DMS153 treated with DMSO at 0.1 percent for 48 hours (cell line): ENCODE measurements at regions not wholly inside any gene's neighbourhood (a gene's known extent, or its start where the extent isn't known, plus 50 kb on each side); places are given as distances from the start of the nearest gene placed in this dataset.
"Not testable (repeated sequence)": the region's sequence is repeated elsewhere in the genome, so short reads cannot be mapped to it uniquely, and the experiment has no call there.

Experiments used
- DNase-seq: peaks from one replicate; lab custom pipeline; 2025; ENCODE audit not compliant: unreplicated experiment; lab: John Stamatoyannopoulos, UW

DNA sequence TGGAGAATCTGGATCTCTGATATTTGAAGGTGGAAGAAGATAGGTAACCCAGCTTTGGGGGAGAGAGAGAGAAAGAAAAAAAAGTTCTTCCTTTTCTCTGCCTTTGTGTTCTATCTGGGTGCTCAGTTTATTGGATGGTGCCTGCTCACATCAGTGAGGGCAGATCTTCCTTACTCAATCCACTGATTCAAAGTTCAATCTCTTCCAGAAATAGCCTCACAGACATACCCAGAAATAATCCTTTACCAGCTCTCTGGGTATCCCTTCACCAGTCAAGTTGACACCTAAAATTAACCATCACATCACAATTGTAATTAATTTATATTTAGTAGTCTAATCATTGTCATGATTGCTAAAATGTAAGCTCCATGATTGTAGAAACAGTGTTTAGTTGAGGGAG is 189.1 kb downstream of the EPM2A start:
- DNase-seq, result no peak

DNA sequence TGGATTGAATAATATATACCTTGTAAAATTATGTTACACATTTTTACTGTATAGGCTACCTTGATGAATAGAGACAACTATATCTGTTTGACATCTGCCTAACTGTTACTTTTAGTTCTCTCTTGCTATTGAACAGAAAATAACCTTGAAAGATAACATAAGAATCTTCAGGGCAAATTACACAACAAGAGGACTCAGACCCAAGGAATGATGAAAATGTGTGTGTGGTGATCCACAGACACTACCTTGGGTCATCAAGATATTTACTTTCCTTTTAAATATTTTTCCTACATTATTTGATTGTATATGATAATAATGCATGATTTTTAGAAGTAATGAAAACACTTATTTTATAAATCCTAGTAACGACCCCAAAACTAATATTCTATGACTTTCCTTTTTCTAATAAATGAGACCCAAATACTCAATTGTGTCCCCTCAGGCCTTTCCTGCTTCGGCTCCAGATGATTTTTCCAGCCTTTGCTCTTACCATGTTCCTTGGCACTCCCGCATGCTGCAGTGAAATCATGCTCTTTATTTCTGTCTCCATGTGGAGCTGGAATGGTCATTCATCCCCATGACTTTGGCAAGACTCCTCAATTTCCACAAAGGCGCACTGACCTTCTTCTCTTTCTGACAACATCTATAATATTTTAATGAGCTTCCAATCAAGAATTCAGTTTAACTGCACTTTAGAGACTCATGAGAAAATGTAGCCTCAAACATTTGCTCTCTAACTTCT is 187.6 kb downstream of the EPM2A start:
- DNase-seq, result no peak

DNA sequence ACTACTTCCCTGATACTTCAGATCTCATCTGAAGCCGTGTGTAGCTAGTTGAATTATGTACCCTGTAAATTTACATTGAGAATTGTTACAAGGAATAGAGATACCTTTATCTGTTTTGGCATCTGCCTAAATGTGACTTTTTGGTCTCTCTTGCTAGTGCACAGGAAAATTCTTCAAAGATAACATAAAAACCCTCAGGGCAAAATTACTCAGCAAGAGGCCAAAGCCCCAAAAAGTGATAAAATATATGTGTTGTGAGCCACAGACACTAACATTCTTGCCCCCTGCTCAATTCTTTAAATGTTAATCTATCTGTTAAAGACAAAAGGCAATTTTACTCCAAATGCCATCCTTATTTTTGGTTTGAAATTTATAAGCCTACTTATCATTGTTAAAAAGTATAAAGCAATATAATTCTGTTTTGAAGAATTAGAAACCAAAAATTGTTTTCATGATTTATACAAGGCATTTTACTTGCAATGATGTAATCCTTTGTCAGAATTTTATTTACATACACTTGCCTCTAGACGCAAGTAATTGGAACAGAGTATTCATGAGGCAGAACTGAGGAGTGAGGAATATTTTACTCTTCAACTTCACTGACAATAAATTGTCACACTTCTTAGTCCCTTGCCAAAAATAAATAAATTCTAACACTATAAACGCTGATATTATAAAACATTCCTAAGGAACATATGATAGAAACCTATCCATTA is 186.2 kb downstream of the EPM2A start:
- DNase-seq, result no peak

DNA sequence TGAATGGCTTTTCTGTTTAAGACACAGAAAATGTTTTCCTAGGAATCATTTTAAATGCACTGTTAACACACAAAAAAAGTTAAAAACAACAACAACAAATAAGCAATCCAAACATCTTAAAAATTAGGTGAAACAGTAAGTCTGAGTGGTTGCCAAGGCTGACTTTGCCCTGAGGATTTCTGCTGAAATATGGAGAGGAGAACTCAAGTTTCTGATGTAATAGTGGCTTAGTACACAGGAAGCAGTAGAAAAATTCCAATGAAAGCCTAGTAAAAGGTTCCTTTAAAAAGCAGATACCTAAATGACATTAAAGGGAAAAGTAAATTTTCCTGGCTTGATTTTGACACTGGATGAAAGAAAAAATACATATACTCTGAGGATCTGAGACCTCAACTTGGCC is 184.2 kb downstream of the EPM2A start:
- no peak for DNase-seq

DNA sequence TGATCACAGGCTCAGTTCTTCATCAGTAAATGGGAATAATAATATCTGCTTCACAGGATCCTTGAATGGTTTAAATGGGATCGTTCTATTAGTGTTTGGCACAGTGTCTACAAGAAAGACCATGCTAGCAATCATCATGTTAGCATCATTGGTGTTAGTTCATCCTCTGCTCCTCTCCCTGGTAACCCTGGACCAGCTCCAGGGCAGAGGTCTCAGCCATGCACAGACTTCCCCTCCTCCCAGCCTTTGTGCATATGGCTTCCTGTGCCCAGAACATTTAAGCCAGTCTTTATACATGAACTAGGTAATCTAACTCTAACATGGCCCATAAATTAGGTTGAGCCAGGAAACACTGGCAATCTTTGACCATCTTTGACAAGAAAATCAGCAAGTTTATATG is 180.2 kb downstream of the EPM2A start:
- no peak for DNase-seq

DNA sequence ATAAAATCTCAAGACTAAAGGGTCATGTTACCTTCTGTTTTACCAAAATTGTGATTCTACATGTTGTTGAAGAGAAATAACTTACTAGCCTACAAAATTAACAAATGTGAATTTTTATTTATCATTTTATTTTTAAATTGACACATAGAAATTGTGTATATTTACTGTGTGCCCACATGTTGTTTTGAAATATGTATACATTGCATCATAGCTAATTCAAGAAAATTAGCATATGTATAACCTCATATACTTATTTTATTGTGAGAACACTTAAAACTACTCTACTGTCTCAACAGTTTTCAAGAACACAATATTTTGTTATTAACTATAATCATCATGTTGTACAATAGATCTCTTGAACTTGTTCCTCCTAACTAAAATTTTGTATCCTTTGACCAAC is 177.8 kb downstream of the EPM2A start:
- no peak for DNase-seq

DNA sequence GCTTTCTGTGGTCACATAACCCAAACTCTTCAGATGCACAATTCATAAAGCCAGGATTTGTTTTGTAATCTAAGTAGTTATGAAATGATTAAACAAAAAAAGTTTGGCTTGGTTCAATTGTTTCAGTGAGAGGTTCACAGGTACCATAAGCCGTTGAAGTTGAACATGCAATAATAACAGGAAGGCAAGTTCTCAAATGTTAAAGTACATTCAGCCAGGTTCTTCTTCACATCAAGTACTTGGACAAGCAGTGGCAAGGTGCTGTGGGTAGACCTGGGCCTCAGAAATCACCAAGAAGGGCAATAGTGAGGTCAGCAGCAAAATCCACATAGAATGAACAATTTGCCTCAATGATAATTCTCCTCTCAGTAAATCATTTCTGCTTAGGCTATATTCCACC is 175.5 kb downstream of the EPM2A start:
- DNase-seq, result no peak

DNA sequence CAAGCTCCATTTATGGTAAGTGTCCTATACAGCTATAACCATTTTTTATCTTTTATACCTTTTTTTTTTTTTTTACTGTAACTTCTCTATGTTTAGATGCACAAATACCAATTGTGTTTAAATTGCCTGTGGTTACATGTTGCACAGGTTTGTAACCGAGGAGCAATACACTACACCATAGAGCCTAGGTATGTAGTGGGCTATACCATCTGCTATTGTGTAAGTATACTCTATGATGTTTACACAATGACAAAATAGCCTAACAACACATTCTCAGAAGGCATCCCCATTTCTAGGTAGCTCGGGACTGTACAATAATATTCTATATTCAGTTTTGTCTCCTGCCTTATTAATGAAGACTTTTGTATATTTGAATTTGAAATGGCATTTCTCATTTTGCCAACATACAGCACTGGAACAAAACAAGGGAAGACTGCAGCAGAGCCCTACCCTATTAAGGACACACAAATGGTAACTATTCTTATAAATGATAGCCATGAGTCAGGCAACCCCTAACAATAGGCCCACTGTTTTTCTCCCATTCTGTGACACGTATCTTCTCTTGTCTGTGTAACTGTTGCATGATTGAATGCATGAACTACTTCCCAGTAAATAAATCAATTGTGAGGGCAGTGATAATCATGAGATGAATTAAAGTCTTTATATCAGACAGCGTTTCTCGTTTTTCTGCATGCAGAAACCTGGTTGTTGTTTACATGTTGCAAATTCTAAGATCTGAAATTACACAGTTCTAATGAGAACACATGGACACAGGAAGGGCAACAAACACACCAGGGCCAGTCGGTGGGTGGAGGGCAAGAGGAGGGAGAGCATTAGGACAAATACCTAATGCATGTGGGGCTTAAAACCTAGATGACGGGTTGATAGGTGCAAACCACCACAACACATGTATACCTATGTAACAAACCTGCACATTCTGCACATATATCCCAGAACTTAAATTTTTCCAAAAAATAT is 173.9 kb downstream of the EPM2A start:
- no peak for DNase-seq

DNA sequence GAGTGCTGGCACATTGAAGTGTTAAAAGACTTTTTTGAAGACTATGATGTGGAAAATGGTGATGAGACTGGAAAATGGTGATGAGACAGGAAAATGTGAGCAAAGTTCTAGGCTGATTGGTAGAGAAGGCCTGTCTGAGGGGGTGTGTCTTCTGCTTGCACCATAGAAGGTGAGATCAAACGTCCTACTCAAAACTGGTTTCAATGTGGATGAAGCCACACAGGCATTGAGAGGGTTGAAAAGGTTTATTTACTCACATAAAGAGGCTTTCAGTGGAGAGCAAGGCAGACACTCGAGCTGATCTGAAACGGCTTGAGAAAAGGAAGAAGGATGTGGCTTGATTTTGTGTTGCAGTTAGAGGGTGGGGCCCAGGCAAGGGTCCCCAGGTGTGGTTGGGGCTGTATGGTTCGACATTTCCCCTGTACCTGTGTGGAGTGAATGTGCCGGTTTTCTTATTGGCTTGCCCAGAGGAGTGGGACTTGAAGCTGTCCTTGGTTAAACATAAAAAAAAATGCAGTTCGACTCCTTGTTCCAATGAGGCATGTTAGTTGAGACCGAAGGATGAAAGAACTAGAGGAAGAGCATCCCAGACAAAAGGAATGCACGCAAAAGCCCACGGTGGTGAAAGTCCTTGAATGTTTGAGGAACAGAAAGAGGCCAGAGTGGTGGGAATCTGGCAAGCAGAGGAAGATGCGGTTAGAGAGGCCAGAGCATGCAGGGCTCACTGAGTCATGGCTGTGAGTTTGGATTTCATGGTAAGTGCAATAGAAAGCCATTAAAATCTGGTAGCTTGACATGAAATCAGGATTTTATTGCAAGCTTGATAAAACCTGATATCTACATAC is 172.3 kb downstream of the EPM2A start:
- peak; percentile 47 for DNase-seq

DNA sequence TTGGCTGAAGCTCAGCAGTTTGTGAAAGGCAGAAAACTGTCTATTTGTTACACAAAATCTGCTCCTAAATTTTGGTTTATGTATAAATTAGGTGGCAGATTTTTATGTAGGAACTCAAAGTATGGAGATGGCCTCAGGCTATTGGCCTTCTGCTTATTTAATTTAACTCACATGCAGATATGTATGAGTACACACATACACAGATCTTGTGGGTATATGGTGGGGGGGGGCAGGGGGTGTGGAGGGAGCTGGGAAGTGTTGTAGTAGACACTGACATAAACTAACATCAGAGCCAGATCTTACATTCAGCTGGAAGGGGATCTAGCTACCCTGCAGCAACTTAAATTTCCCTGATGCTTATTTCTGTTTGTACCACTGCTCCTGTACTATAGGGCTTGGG is 170.8 kb downstream of the EPM2A start:
- DNase-seq, result no peak

DNA sequence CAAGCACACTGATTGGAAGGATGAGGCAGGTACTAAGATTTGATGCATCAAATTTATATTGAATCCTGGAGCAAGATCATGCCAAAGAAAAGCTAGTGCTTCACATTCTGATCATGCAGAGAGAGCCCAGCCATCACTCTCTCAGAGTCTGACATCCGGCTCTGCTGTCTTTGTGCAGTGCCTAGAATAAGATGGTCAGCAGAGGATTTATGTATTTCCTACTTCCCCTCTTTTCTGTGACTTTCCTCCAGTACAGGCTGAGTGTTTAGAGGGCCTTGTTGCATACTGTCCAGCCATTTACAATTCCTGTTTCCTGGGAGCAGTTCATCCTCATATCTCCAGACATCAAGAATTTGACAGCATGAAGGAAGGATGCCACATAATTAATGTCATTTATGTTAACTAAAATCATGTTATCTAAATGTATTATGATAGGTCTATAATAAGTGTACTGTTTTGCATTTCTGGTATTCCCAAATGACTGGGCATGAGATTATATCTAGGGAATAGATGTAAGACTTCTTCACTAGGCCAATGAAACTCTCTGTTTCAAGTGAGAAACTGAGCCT is 167.6 kb downstream of the EPM2A start:
- DNase-seq, result no peak

DNA sequence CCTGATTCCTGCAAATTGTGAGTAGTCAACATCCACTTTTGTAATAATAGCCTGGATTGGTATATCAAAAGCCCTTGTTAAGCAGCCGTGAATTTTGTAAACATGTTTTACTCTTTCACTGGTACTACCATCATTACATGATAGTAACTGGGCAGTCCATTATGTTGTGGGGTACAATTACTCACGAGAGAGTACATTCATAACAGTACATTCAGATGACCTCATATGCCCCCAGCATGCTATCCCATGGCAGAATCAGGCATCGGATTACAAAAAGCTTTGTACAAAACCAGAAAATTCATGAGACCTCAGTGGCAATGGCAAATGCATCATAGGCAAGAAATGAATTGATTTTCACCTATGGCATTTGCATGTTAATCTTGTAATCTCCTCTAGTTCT is 166.2 kb downstream of the EPM2A start:
- DNase-seq, result peak; percentile 65

DNA sequence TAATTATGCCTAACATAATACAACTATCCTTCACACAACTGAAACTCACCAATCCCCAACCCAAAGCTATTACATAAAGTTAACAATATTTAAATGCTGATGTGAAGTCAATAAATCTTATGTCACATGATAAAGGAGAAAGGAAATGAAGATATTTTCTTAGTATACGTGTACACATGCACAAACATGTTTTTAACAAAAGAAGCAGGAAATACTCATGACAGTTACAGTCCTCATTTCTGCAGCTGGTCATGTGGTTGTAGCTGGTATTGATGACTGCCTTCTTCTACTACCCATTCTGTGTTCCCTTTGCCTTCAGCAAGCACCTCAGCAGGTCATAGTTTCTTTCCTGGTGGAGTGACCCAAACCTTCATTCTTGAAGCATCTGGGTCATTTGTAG is 165.0 kb downstream of the EPM2A start:
- DNase-seq, result not testable (repeated sequence)

DNA sequence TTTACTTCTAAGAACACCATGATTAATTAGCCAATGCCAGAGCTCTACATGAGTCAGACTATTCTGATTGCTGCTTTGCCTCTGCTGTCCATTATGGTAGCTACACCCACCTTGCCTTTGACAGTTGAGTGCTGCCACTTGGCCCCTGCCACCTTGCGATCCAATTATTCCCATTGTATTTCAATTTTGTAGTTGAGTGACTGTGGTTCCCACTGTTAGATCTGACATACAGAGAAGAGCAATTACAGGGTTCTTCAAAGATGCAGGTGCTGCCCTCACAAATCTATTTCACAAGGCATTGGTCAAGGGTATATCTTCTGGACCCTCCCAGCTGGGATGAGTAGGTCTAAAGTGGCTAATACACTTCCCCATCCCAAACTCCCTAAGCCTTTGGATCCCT is 161.1 kb downstream of the EPM2A start:
- not testable (repeated sequence) for DNase-seq
